ENCODE measurements at regions not wholly inside any gene's neighbourhood (a gene's known extent, or its start where the extent isn't known, plus 50 kb on each side); places are given as distances from the start of the nearest gene placed in this dataset.

DNA sequence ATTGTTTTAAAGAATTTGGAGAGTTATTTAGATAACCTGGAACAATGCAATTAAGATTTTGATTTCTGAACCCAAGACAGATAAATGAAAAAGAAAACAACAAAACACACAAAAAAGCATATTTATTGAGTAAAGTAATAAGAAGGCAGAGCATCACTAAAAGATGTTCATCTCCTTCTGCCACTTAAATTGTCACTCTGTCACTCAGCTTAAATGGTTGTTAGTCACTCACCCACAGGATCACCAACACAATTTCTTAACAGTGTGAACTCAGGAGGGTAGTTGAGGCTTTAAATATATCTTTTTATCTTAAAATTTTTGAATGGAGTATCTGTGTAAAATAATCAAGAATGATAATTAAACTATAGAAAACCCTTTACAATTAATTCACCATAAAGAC is 1215.5 kb upstream of the PCDH20 start:
- no peaks in the 10 kb centered on the region for H4K20me1 ChIP-seq (ENCODE audit: insufficient read depth, low read length)
- no peak overlapping the region for H3K4me3 ChIP-seq (ENCODE audit: insufficient read depth, low read depth, low read length)
- dilution Hi-C loops (cut with HindIII; ENCODE audit: low sequenced_read_pairs, unreplicated experiment) (no loop called here), intact Hi-C loops (cut with micrococcal nuclease) (no loop called here), in situ Hi-C loops (cut with MboI; ENCODE audit: low sequenced_read_pairs) (no loop called here)
- TF ChIP-seq RFX5 (IDR thresholded peaks at IDR 0.05; ENCODE audit: low read depth, low read length), result no peak
- TF ChIP-seq CEBPB (IDR thresholded peaks at IDR 0.05; ENCODE audit: low read depth, low read length), result no peak
- TF ChIP-seq RCOR1 (IDR thresholded peaks at IDR 0.05; ENCODE audit: insufficient replicate concordance, low read length), result no peak
- H3K36me3 ChIP-seq (ENCODE audit: control insufficient read depth, insufficient read depth, low read length), result no peaks in the 10 kb centered on the region
- no peak overlapping the region for H3K9ac ChIP-seq (ENCODE audit: low read depth, low read length)
- H2AK9ac ChIP-seq (replicated peaks; ENCODE audit: low read depth, low read length, poor library complexity), result no peak overlapping the region
- H3K79me1 ChIP-seq (ENCODE audit: low read depth in 1 of 2, low read length in 2 of 2), result no peaks in the 10 kb centered on the region
- no peaks in the 10 kb centered on the region for H3K4me1 ChIP-seq (ENCODE audit: control insufficient read depth, insufficient read depth, low read length)
- no peak overlapping the region for H2BK5ac ChIP-seq (ENCODE audit: low read depth, low read length, poor library complexity, severe bottlenecking)
- H4K8ac ChIP-seq (ENCODE audit: low read depth in 2 of 2, low read length in 2 of 2), result no peak overlapping the region
- H2BK15ac ChIP-seq (ENCODE audit: low read depth, low read length), result no peak overlapping the region
- H3K14ac ChIP-seq (replicated peaks; ENCODE audit: low read depth, low read length), result no peak overlapping the region
- BruUV-seq (replicated peaks), result no TSS peak
- H4K91ac ChIP-seq (ENCODE audit: insufficient read depth, low read depth, low read length), result no peak overlapping the region
- H3K18ac ChIP-seq (ENCODE audit: low read depth, low read length), result no peak overlapping the region
- no peak overlapping the region for H3K4ac ChIP-seq (ENCODE audit: low read depth, low read length)
- CTCF ChIA-PET, result no interaction called here
- H3K9me1 ChIP-seq (ENCODE audit: insufficient read depth, low read length), result no peaks in the 10 kb centered on the region
- no peak overlapping the region for H4K5ac ChIP-seq (ENCODE audit: low read depth, low read length)
- no peak for ATAC-seq (ENCODE audit: low read depth)
- DNase-seq, result no peak
- no peak overlapping the region for H2AK5ac ChIP-seq (ENCODE audit: low read depth, low read length)
- no peak overlapping the region for H3K4me2 ChIP-seq (ENCODE audit: low read depth, low read length)
- H2BK120ac ChIP-seq (ENCODE audit: low read depth, low read length), result no peak overlapping the region
- no peak overlapping the region for H2AFZ ChIP-seq (replicated peaks; ENCODE audit: low read length, poor library complexity)
- no peak overlapping the region for H3K27ac ChIP-seq (ENCODE audit: insufficient read depth, low read length)
- H3K56ac ChIP-seq (ENCODE audit: extremely low read depth, insufficient read depth, low read length), result no peak overlapping the region
- POLR2A ChIA-PET (ENCODE audit: unreplicated experiment), result no interaction called here
- no peak overlapping the region for H2BK20ac ChIP-seq (ENCODE audit: low read depth, low read length)
- H3K27me3 ChIP-seq (ENCODE audit: control insufficient read depth, insufficient read depth, low read length), result no peaks in the 10 kb centered on the region
- no peak overlapping the region for H3K23ac ChIP-seq (ENCODE audit: low read depth, low read length)
- H3K9me3 ChIP-seq (ENCODE audit: control insufficient read depth, insufficient read depth, low read length), result 0 out of 2 replicates have a peak, but pooled peaks cover 2% of the 10 kb centered on the region
